NCI-H146 treated with DMSO at 0.1 percent for 48 hours (cell line): ENCODE measurements at regions not wholly inside any gene's neighbourhood (a gene's known extent, or its start where the extent isn't known, plus 50 kb on each side); places are given as distances from the start of the nearest gene placed in this dataset.

Experiments
- DNase-seq: peaks from one replicate; lab custom pipeline; 2025; ENCODE audit not compliant: unreplicated experiment; lab: John Stamatoyannopoulos, UW

GRCh38 chr7:26458466-26459145 is 166.9 kb downstream of the SNX10 start:
- DNase-seq: no peak

- no peak for DNase-seq
Measured at GRCh38 chr7:26459540-26460193, 168.0 kb downstream of the SNX10 start.

GRCh38 chr7:26460351-26461085 is 168.9 kb downstream of the SNX10 start:
- no peak for DNase-seq

- DNase-seq: no peak
Measured at GRCh38 chr7:26461518-26461917, 169.9 kb downstream of the SNX10 start.

GRCh38 chr7:26466007-26466406 is 174.3 kb downstream of the SNX10 start:
- no peak for DNase-seq

GRCh38 chr7:26467104-26467503 is 175.4 kb downstream of the SNX10 start:
- no peak for DNase-seq

GRCh38 chr7:26467541-26467940 is 175.9 kb downstream of the SNX10 start:
- DNase-seq: no peak

- DNase-seq: no peak
Measured at GRCh38 chr7:26468625-26469024, 177.0 kb downstream of the SNX10 start.

- no peak for DNase-seq
Measured at GRCh38 chr7:26469188-26469587, 177.5 kb downstream of the SNX10 start.

- DNase-seq: no peak
Measured at GRCh38 chr7:26470691-26471090, 179.0 kb downstream of the SNX10 start.

GRCh38 chr7:26471306-26472075 is 179.8 kb downstream of the SNX10 start:
- DNase-seq: no peak

GRCh38 chr7:26472971-26473370 is 181.3 kb downstream of the SNX10 start:
- no peak for DNase-seq

- DNase-seq: no peak
Measured at GRCh38 chr7:26476271-26476670, 184.6 kb downstream of the SNX10 start.

GRCh38 chr7:26477381-26477990 is 185.8 kb downstream of the SNX10 start:
- no peak for DNase-seq

GRCh38 chr7:26478550-26478949 is 186.9 kb downstream of the SNX10 start:
- DNase-seq: no peak

GRCh38 chr7:26479581-26479980 is 187.9 kb downstream of the SNX10 start:
- no peak for DNase-seq

GRCh38 chr7:26480156-26480555 is 188.5 kb downstream of the SNX10 start:
- DNase-seq: no peak

GRCh38 chr7:26482927-26483326 is 191.3 kb downstream of the SNX10 start:
- no peak for DNase-seq

GRCh38 chr7:26483843-26484242 is 192.2 kb downstream of the SNX10 start:
- DNase-seq: no peak

- DNase-seq: no peak
Measured at GRCh38 chr7:26485367-26485934, 193.8 kb downstream of the SNX10 start.

GRCh38 chr7:26486153-26486552 is 194.5 kb downstream of the SNX10 start:
- no peak for DNase-seq
